HepG2 (cell line): ENCODE measurements at regions not wholly inside any gene's neighbourhood (a gene's known extent, or its start where the extent isn't known, plus 50 kb on each side); places are given as distances from the start of the nearest gene placed in this dataset.

Source experiments
- ATAC-seq: fragments of 200-7000 bp; cut with Tn5 transposase; 3 replicates; pipeline ENCODE4 v1.9.1; 2020; ENCODE audit warnings: mild to moderate bottlenecking, moderate library complexity
- BruUV-seq: library from RNA; stranded (reverse); fragments of 400-500 nt; replicated peaks from 2 replicates; lab custom pipeline; 2021; lab: Mats Ljungman, UMichigan
- CTCF ChIA-PET: fragments of 300-600 bp; formaldehyde crosslinking; extraction: SDS; loops from one replicate; lab custom pipeline; 2021; ENCODE audit warnings: low total read pairs, inconsistent platforms, low intra/inter-chr PET ratio; lab: Yijun Ruan, JAX
- POLR2A ChIA-PET: fragments of 350-600 bp; sonication (Branson Sonifier 250); formaldehyde crosslinking; loops from one replicate; lab custom pipeline; 2020; ENCODE audit warnings: antibody characterized with exemption, inconsistent platforms; lab: Yijun Ruan, JAX
- DNase-seq: peaks from one replicate; pipeline ENCODE4 v3.0.0-alpha.2; 2015; ENCODE audit warnings: low spot score
- FAIRE-seq: peaks from 3 replicates; lab custom pipeline; 2011; peaks lifted over from hg19 to GRCh38; lab: Jason Lieb, UNC
- H2AFZ ChIP-seq: one replicate; pipeline ENCODE4 v1.6.1; 2011; ENCODE audit warnings: low read length, inconsistent platforms
- H3K27ac ChIP-seq: fragments of 300-600 bp; 3 replicates; pipeline ENCODE4 v1.8.0; 2011; ENCODE audit warnings: mixed run types, mild to moderate bottlenecking, mixed read lengths, low read length, inconsistent platforms; ENCODE audit not compliant: insufficient read depth; ENCODE audit errors: extremely low read length
- H3K27me3 ChIP-seq, 2 experiments: fragments of 200-600 bp in 1 of 2; 2 replicates in 1 of 2; 3 replicates in 1 of 2; pipeline versions ENCODE4 v1.6.0 to v1.8.0; 2011; ENCODE audit warnings: low read length in 2 of 2, mild to moderate bottlenecking in 2 of 2, moderate library complexity in 2 of 2, inconsistent platforms in 1 of 2; ENCODE audit not compliant: insufficient read depth in 2 of 2, control insufficient read depth in 1 of 2
- H3K36me3 ChIP-seq, 2 experiments: fragments of 200-600 bp in 1 of 2; replicated peaks in 1 of 2; 2 replicates in 1 of 2; 3 replicates in 1 of 2; pipeline versions ENCODE4 v1.5.1 to v1.8.0; 2011; ENCODE audit warnings: low read length in 2 of 2, inconsistent platforms in 1 of 2; ENCODE audit not compliant: insufficient read depth in 2 of 2, control insufficient read depth in 1 of 2
- H3K4me1 ChIP-seq: 2 replicates; pipeline ENCODE4 v1.5.1; 2012; ENCODE audit warnings: low read length, inconsistent platforms; ENCODE audit not compliant: insufficient read depth
- H3K4me2 ChIP-seq: 2 replicates; pipeline ENCODE4 v1.6.0; 2011; ENCODE audit warnings: low read depth, low read length, inconsistent platforms
- H3K4me3 ChIP-seq, 3 experiments: fragments of 200-600 bp in 1 of 3; sonication (generic), shearing (Covaris generic) in 1 of 3; replicated peaks in 1 of 3; 2 replicates each; pipeline ENCODE4 v1.5.1; 2011 to 2016; ENCODE audit warnings: low read length in 3 of 3, inconsistent platforms in 2 of 3, low read depth in 2 of 3, mild to moderate bottlenecking in 2 of 3, control low read depth in 1 of 3, mixed read lengths in 1 of 3; ENCODE audit not compliant: insufficient read depth in 1 of 3
- H3K79me2 ChIP-seq: one replicate; pipeline ENCODE4 v1.6.1; 2011; ENCODE audit warnings: low read length, inconsistent platforms; ENCODE audit not compliant: insufficient read depth
- H3K9ac ChIP-seq: 2 replicates; pipeline ENCODE4 v1.6.0; 2011; ENCODE audit warnings: mild to moderate bottlenecking, low read depth, low read length, inconsistent platforms; ENCODE audit not compliant: insufficient read depth
- H3K9me3 ChIP-seq: 2 replicates; pipeline ENCODE4 v1.5.1; 2012; ENCODE audit warnings: mild to moderate bottlenecking, low read length
- H4K20me1 ChIP-seq: 2 replicates; pipeline ENCODE4 v1.6.0; 2011; ENCODE audit warnings: inconsistent platforms, mild to moderate bottlenecking, low read length, moderate library complexity; ENCODE audit not compliant: insufficient read depth
- AGO2 ChIP-seq: fragments of 200-400 bp; formaldehyde crosslinking; optimal IDR thresholded peaks from 2 replicates; pipeline ENCODE3; 2017; ENCODE audit warnings: mild to moderate bottlenecking, low read depth, low read length, moderate library complexity
- NFYB ChIP-seq: sonication (generic); formaldehyde crosslinking; IDR thresholded peaks from 2 replicates; pipeline ENCODE4 v1.4.0; 2020; ENCODE audit warnings: missing genetic modification reagents
- NR3C1 ChIP-seq: sonication (generic); formaldehyde crosslinking; IDR thresholded peaks from 2 replicates; pipeline ENCODE4 v1.4.0; 2020; ENCODE audit warnings: missing genetic modification reagents
- SRF ChIP-seq: IDR thresholded peaks from 2 replicates; pipeline ENCODE4 v1.6.1; 2011; ENCODE audit warnings: mild to moderate bottlenecking, low read depth, low read length, moderate library complexity
- SUZ12 ChIP-seq: fragments of 150-350 bp; IDR thresholded peaks from 2 replicates; pipeline ENCODE4 v1.6.1; 2014; ENCODE audit warnings: low read depth, low read length
- TBL1XR1 ChIP-seq: fragments of 150-350 bp; IDR thresholded peaks from 2 replicates; pipeline ENCODE4 v1.6.1; 2014; ENCODE audit warnings: borderline replicate concordance, low read length; ENCODE audit not compliant: partially characterized antibody
- ZBTB3 ChIP-seq: sonication (generic); formaldehyde crosslinking; IDR thresholded peaks from 2 replicates; pipeline ENCODE4 v1.4.0; 2020; ENCODE audit warnings: low read depth, mild to moderate bottlenecking, moderate library complexity, missing genetic modification reagents, borderline replicate concordance
- ZFP1 ChIP-seq: IDR thresholded peaks from 2 replicates; pipeline ENCODE4 v1.6.1; 2016
- ZMYM3 ChIP-seq: sonication (generic); formaldehyde crosslinking; IDR thresholded peaks from 2 replicates; pipeline ENCODE4 v1.5.1; 2020; ENCODE audit warnings: mild to moderate bottlenecking, missing genetic modification reagents
- ZNF501 ChIP-seq: sonication (generic); formaldehyde crosslinking; IDR thresholded peaks from 2 replicates; pipeline ENCODE4 v1.5.1; 2020; ENCODE audit warnings: mild to moderate bottlenecking, moderate library complexity, missing genetic modification reagents
- ZNF616 ChIP-seq: sonication (generic); formaldehyde crosslinking; IDR thresholded peaks from 2 replicates; pipeline ENCODE4 v1.5.0; 2020; ENCODE audit warnings: low read depth, mild to moderate bottlenecking, missing genetic modification reagents
- ZNF709 ChIP-seq: sonication (generic); formaldehyde crosslinking; IDR thresholded peaks from 2 replicates; pipeline ENCODE4 v1.5.0; 2020; ENCODE audit warnings: mild to moderate bottlenecking, missing genetic modification reagents
- ZNF776 ChIP-seq: sonication (generic); formaldehyde crosslinking; IDR thresholded peaks from 2 replicates; pipeline ENCODE4 v1.4.0; 2020; ENCODE audit warnings: mild to moderate bottlenecking, missing genetic modification reagents
- WGBS: methylation state at CpG from one replicate; pipeline ENCODE4 v1.1.6; 2017; ENCODE audit warnings: low lambda C conversion rate; 5-methylcytosine and 5-hydroxymethylcytosine counted together
- in situ Hi-C: cut with HindIII; loops from 2 replicates; pipeline ENCODE4 v1.10.0; 2017; ENCODE audit warnings: low pct_unique_long_range_greater_than_20kb; ENCODE audit not compliant: extremely low pct_ligation_motif_present
- intact Hi-C: fragments of 100-400 bp; cut with micrococcal nuclease; formaldehyde crosslinking; loops from one replicate; pipeline ENCODE4 v1.10.0; 2022; ENCODE audit not compliant: unreplicated experiment
- TF ChIP-seq, protein P1 (sequence below): sonication (generic); formaldehyde crosslinking; IDR thresholded peaks from 2 replicates; pipeline ENCODE4 v1.5.0; 2020; ENCODE audit warnings: missing genetic modification reagents, mild to moderate bottlenecking, borderline replicate concordance
- TF ChIP-seq, protein P2 (sequence below): sonication (generic); formaldehyde crosslinking; IDR thresholded peaks from 2 replicates; pipeline ENCODE4 v1.8.0; 2022; ENCODE audit warnings: missing genetic modification reagents, mild to moderate bottlenecking, inconsistent platforms, borderline replicate concordance
- TF ChIP-seq, protein P3 (sequence below): sonication (generic); formaldehyde crosslinking; IDR thresholded peaks from 2 replicates; pipeline ENCODE4 v1.4.0; 2020; ENCODE audit warnings: missing genetic modification reagents
- TF ChIP-seq, protein P4 (sequence below): IDR thresholded peaks from 2 replicates; pipeline ENCODE4 v1.6.1; 2016; ENCODE audit warnings: mild to moderate bottlenecking
- TF ChIP-seq, protein P5 (sequence below): sonication (generic); formaldehyde crosslinking; IDR thresholded peaks from 2 replicates; pipeline ENCODE4 v1.8.1; 2023; ENCODE audit warnings: mild to moderate bottlenecking, moderate library complexity, missing genetic modification reagents

DNA sequence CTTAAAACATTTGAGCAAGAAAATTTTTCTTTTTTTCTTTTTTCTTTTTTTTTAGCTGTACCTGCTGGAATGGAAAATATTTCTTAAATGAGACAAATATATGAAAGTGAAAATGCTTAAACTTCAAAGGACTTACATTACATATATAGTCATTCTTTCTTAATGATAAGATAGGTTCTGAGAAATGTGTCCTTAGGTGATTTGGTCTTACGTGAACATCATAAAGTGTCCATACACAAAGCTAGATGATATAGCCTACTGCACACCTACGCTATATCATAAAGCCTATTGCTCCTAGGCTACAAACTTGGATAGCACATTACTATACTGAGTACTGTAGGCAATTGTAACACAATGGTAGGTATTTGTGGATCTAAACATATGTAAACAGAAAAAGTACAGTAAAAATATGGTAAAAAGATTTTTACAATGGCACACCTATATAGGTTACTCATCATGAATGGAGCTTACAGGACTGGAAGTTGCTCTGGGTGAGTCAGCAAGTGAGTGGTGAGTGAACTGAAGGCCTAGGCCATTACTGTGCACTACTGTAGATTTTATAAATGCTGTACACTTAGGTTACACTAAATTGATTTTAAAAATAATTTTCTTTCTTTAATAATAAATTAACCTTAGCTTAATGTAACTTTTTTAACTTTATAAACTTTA, 54.6 kb downstream of the RPP21 start:
- Histone ChIP-seq H3K27me3 (peaks cover 7 to 41% of the 10 kb centered on the region in 2 experiments; a peak in 4 of 5 replicates), H3K4me1 (no peaks in the 10 kb centered on the region), H3K27ac (no peak overlapping the region), H3K4me3 (no peak overlapping the region), H3K9me3 (no peaks in the 10 kb centered on the region), H3K4me2 (no peak overlapping the region), H3K36me3 (no peaks in the 10 kb centered on the region)
- 23% methylated on average over 2 of the region's 2 CpGs for whole genome bisulfite sequencing
- ChIA-PET POLR2A (no interaction called here), CTCF (interaction anchor here (3.6 kb wide), 1 partner anchor 180 kb away, joined by 18 read pairs; no protein-coding TSS in a partner anchor)
- intact Hi-C loops, result no loop called here
- DNase-seq (no peak), ATAC-seq (no peak)
- BruUV-seq, result no TSS peak
- TF ChIP-seq SUZ12 (no peak), AGO2 (no peak), SRF (no peak), NFYB (CRISPR knock-in tag) (no peak), ZMYM3 (CRISPR knock-in tag) (no peak), ZNF616 (no peak), ZBTB3 (no peak), ZFP1 (CRISPR knock-in tag) (no peak), ZNF501 (CRISPR knock-in tag) (no peak), ZNF709 (CRISPR knock-in tag) (no peak), TBL1XR1 (no peak), NR3C1 (CRISPR knock-in tag) (no peak), ZNF776 (no peak)
- TF ChIP-seq, protein P1, sequence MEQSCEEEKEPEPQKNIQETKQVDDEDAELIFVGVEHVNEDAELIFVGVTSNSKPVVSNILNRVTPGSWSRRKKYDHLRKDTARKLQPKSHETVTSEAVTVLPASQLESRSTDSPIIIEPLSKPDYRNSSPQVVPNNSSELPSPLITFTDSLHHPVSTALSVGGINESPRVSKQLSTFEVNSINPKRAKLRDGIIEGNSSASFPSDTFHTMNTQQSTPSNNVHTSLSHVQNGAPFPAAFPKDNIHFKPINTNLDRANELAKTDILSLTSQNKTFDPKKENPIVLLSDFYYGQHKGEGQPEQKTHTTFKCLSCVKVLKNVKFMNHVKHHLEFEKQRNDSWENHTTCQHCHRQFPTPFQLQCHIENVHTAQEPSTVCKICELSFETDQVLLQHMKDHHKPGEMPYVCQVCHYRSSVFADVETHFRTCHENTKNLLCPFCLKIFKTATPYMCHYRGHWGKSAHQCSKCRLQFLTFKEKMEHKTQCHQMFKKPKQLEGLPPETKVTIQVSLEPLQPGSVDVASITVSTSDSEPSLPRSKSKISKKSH (CRISPR knock-in tag), result no peak
- TF ChIP-seq, protein P2, sequence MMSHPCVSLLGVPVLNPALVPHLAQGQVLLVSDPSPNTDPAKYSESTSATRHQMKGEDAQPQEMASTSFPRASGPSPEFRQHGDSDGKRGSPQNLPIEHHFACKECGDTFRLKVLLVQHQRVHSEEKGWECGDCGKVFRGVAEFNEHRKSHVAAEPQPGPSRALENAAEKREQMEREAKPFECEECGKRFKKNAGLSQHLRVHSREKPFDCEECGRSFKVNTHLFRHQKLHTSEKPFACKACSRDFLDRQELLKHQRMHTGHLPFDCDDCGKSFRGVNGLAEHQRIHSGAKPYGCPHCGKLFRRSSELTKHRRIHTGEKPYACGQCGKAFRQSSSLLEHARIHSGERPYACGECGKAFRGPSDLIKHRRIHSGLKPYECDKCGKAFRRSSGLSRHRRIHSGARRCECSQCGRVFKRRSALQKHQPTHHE (CRISPR knock-in tag), result no peak
- TF ChIP-seq, protein P3, sequence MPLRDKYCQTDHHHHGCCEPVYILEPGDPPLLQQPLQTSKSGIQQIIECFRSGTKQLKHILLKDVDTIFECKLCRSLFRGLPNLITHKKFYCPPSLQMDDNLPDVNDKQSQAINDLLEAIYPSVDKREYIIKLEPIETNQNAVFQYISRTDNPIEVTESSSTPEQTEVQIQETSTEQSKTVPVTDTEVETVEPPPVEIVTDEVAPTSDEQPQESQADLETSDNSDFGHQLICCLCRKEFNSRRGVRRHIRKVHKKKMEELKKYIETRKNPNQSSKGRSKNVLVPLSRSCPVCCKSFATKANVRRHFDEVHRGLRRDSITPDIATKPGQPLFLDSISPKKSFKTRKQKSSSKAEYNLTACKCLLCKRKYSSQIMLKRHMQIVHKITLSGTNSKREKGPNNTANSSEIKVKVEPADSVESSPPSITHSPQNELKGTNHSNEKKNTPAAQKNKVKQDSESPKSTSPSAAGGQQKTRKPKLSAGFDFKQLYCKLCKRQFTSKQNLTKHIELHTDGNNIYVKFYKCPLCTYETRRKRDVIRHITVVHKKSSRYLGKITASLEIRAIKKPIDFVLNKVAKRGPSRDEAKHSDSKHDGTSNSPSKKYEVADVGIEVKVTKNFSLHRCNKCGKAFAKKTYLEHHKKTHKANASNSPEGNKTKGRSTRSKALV (CRISPR knock-in tag), result no peak
- TF ChIP-seq, protein P4, sequence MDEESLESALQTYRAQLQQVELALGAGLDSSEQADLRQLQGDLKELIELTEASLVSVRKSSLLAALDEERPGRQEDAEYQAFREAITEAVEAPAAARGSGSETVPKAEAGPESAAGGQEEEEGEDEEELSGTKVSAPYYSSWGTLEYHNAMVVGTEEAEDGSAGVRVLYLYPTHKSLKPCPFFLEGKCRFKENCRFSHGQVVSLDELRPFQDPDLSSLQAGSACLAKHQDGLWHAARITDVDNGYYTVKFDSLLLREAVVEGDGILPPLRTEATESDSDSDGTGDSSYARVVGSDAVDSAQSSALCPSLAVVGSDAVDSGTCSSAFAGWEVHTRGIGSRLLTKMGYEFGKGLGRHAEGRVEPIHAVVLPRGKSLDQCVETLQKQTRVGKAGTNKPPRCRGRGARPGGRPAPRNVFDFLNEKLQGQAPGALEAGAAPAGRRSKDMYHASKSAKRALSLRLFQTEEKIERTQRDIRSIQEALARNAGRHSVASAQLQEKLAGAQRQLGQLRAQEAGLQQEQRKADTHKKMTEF (CRISPR knock-in tag), result no peak
- TF ChIP-seq, protein P5, sequence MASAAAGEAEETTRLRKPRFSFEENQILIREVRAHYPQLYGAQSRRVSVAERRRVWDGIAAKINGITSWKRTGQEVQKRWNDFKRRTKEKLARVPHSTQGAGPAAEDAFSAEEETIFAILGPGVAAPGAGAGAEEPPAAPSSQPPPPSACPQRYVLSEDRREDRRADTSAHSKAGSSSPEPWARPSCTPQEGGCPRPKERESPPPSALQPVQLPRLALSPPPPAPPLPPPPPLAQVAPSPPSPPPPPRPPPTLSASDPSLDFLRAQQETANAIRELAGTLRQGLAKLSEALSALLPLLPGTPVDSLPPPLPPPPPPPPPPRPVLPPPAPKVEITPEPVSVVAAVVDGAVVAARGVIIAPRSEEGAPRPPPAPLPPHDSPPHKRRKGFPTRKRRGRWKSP (CRISPR knock-in tag), result no peak
- TF ChIP-seq, all 625 proteins: peak for 0
- no peak for FAIRE-seq
- H3K9ac ChIP-seq, result no peak overlapping the region
- no peak overlapping the region for H2AFZ ChIP-seq
- no peaks in the 10 kb centered on the region for H4K20me1 ChIP-seq
- in situ Hi-C loops, result loop anchor here (5.0 kb wide), 2 partner anchors 37 to 162 kb away; no protein-coding TSS in a partner anchor
- no peaks in the 10 kb centered on the region for H3K79me2 ChIP-seq
